NCI-H2107 treated with DMSO at 0.1 percent for 48 hours (cell line): ENCODE measurements at regions not wholly inside any gene's neighbourhood (a gene's known extent, or its start where the extent isn't known, plus 50 kb on each side); places are given as distances from the start of the nearest gene placed in this dataset.

Source experiments
- DNase-seq: peaks from one replicate; lab custom pipeline; 2025; ENCODE audit not compliant: unreplicated experiment; lab: John Stamatoyannopoulos, UW

DNA sequence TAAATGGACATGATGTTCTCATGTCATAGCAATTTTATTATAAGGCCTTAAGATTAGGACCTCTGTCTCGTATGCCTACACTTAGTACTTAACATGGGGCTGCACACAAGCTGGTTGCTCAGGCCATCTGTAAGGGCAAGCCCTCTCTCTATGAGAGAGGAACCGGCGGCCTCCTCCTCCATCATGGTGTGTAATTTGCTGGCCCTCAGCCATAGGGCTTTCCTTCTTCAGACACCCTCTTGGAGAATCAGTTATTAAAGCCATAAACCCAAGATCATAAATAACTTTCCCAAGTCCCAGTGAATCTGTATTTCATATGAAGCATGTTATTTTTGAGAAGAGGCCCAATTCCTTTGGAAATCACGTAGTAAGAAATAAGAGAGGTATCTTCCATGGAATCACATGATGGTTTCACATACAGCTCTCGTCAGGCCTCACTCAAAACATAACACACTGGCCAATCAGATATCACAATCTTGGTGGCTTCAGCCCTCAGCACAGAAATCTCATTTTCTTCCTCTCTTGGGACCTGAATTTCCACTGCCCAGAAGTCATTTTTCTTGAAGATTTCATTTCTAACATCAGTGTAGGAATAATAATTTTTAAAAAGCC lies 92.6 kb downstream of the RDH14 start:
- DNase-seq, result no peak

DNA sequence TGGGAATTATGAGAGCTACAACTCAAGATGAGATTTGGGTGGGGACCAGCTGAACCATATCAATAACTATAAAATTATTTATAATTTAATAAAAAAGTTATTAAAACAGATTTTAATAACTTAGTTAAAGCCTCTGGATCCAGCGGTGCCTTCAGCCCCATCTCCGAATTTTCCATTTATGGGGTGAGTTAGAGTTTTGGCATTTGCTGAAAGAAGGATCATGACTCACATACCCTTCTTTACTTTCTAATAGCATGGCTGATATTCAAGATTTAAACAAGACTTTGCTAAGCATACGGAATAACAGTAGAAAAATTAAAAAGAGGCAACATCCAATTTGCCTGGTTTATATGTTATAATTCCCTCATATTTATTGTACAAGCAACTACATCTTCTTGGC lies 94.5 kb downstream of the RDH14 start:
- no peak for DNase-seq

DNA sequence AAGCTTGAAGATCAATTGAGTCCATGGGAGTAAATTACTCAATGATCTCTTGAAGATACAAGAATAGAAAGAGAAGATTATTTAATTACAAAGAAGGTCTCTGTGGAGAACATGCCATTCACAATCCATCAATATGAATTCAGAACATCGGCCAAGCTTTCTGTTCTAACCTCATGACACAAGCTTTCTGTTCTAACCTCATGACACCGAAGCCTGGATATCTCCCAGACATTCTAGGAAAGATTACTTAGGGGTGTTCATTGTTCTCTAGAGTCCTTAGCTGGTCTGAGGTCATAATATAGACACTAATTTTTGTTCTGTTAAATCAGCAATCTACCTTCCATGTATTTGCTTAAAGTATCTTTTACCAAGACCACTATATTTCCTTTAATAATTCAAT lies 95.5 kb downstream of the RDH14 start:
- DNase-seq, result no peak

DNA sequence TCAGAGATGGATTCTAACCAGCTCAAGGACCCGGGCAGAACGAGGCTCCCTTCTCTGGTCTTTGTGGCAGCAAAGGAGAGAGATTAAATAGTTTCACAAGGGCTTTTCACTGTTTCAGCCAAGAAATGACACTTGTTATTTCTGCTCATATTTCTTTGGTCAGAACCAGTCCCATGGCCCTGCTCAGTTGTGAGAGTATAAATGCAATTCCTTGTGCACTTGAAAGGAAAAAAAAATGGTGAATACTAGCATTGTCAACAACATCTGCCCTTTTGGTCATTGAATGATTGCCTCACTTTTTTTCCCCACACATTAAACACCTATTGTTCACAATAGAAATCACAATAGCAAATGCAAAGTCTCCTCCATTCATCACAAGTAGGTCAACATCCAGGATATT lies 104.4 kb downstream of the RDH14 start:
- no peak for DNase-seq

DNA sequence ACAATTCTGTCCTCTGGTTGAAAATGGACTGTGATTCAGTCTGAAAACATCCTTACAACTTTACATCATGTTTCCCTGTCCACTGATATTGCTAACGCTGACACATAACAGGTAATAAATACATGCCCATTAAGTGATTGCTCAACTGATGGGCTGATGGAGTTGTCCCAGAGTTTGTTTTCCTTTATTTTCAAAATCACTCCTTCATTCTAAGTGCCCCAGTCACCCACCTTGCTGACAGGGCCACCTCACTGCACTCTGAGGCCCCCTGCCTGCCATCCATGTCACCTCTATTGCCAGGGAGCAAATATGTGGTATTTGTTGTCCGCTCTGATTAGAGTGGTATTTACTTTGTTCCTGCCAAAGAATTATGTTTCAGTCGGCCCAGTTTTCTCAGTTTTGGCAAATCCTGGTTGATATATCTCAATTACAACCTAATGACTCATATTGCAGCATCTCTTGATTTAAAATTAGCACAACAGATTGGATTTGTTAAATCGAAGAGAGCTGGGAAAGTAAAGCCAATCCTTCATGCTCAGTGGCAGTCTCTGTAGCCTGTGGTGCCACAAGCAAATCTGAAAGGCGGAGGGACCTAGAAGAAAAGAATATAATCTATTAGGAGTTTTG lies 105.1 kb downstream of the RDH14 start:
- no peak for DNase-seq

DNA sequence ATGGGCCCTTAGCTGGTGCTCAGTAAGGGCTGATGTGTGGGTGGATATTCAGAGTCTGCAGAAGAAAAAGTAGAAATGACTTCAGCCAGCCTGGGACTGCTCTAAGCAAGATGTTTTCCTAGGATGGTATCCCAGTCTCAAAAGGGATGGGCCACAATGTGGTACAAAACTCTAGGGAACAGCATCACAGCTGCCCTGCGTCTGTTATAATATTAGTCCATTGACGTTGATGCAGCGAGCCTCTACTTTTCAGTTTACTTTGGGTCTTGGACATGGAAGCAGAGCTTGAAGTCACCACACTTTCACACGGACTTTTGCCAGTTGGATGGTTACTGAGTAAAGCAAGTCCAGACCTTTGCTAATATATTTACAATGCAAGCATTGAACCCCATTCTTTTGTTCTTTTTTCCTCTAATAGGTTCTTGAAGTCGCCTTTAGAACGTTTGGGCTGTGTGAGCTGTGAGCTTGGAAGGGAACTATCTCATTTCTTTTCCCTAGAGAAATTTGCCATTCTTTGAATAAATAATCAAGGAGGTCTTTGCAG lies 105.7 kb downstream of the RDH14 start:
- DNase-seq, result no peak

DNA sequence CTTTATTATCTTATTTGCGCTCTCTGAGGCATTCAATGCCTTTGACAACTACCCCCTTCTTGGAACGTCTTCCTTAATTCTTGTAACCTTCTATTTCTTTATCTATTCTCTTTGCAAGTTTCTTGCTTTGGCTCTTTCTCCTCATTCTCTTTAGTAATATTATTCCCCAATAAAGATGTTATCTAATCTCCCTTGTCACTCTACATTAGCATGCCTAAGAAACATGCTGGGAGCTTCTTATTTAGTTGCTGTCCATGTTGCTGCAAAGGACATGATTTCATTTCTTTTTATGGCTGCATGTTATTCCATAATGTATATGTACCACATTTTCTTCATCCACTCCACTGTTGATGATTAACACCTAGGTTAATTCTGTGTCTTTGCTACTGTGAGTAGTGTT lies 113.7 kb downstream of the RDH14 start:
- no peak for DNase-seq

DNA sequence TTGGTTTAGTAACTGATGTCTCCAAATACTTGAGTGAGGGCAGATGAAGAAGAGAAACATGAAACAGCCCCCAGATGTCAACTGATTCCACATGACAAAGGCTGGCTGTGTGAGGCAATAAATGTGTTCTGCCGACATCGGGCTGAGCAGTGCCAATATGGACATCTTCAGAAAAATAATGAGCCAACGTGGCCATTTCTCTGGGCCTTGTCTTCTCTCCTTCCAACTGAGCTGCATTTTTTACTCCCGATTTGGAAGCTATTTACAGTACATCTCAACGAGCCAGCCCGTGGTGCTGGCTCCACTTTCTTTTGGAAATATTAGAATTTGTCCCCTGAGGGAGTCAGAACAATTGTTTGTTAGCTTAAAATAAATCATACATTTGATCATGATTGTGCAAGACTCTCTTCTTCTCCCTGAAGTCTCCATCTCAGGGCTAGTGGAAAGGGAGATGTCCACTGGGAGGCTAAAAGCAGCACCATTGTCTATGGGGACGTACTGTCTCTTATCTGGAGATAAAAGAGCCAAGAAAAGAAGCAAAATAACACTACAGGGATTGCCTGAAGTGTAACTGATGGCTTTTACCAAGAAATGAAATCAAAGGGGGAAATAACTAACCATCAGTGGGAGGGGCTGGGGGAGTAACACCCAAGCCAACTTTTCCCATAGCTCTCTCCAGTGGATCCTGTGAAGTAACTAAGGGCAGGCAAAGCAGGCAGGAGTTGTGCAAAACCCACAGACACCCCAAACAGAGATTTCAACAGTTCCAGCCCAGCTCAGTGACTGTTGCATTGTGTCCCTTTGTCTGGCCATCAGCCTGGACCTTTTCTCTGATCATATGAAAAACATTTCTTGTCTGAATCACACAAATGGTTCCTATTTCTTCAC lies 114.8 kb downstream of the RDH14 start:
- DNase-seq, result no peak

DNA sequence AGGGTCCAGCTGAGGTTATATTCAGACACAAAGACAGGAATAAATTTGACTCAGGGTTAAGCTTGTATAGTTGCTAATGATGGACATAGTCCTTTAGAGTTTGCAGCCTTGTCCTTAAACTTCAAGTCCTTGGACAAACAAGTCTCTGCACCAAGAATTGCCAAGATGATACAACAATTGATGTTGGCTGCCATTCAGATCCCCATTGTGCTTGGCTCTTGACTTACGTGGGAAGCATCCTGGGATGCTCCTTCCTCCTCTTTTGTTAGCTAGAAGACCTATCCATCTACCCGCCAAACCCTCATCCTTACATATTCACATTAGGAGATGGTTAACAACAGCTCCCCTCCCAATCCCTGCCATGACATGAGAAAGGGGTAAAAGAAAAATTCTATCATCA lies 115.6 kb downstream of the RDH14 start:
- no peak for DNase-seq

DNA sequence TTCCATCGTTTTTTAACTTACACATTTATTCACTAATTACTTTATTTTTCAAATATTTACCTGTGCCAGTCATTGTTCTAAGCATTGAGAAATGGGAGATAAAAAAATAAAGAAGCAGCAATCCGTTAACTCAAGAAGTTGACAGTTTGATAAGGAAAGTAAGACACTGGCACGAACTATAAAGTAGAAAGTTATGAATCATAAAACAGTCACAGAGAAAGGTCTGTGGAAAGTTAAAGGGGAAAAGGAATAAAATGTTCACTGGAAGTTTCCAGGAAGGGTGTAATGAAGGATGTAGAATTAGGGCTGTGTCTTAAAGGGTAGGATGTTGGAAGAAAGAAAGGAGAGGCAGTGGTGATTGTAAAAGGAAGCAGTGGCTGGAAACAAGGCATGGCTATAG lies 118.9 kb downstream of the RDH14 start:
- DNase-seq, result no peak

DNA sequence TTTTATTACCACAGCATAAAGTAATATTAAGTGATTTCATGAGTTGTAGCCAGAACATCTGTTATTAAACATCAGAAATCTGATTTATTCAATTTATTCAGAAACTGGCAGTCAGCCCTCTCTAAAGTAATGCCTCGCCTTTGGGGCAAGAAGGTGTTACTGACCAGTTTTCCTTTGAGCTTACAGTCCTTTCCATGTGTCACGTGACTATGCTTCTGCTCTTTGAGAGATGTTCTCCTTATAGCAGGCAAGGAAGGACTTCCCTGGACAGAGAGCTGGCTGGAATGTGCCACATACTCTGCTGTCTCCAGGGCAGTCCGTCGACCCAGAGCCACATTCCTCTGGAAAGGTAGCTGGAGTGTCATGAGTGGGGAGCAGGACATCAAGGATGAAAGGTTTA lies 119.7 kb downstream of the RDH14 start:
- no peak for DNase-seq

DNA sequence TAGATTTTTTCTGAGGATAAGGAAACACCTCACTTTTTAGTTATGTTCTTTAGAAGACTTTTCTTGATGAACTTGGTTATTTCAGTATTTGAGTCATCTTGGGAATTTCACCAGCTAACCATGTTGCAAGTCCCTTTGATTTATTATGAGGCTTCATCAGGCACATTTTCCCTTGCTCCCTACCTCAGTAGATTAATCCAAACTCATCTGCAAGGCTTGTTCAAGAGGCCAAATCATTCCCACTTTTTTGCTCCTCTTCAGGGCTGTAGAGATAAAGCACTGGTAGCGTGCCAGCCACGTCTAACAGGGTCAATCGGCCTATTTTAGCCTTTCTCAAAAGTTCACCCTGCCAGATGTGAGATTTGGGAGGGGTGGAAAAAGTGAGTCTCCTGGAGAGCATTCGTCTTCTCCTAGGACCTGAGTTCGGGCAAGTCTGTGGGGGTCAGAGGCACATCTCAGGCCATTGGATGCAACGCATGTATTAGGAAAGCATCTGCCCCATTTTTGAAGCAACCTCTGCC lies 120.3 kb downstream of the RDH14 start:
- no peak for DNase-seq

DNA sequence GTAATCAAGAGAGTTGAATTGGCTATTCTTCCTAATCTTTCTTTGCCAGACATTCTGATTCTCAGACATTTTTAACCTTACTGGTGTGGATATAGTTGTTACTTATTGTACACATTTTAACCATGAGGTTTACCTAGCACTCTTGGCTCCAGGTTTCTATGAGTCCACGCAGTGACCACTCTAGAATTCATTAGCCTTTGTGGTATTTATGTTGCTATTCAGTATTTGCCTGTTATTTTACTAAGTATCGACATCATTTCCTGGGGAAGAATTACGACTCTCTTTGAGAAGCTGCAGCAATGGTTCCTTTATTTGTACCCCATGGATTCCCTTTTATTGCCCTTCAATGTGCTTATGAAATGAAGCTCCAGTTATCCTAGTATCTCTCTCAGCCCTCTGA lies 120.7 kb downstream of the RDH14 start:
- no peak for DNase-seq

DNA sequence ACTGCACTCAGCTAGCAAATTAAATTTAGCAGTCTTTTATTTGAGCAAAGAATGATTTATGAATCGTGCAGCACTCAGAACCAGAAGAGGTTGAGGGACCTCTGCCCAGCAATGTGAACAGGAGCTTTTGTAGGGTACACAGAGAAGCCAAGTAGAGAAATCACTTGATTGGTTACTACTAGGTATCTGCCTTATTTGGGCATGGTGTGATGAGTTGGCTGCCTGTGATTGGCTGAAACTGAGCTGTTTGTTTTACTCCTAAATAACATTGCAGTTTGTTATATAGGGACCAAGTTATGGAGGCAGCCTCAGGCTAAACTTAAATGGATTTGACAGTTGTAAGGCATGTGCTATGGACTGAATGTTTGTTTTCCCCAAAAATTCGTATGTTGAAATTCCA lies 122.5 kb downstream of the RDH14 start:
- no peak for DNase-seq

DNA sequence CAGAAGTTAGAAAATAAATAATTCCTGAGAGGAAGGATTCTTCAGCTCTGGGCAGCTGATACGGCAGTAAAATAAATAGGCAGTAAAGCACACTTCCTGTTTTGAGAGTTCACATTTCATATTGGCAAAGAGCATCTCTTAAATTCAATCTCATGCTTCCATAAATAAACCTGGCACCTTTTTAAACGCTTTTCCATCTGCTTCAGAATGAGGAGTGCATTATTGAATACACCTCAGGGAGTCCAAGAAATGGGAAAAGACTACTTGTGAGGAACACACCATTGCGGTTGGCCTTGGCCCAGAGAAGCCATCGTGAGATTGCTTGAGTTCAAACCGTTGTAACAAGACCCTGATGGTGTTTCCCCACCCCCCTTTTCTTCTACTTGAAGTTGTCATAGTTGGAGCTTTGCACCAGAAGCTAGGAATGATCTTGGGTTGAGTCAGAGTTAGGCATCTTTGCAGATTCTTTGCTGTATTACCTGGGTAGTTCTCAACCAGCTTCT lies 123.9 kb downstream of the RDH14 start:
- DNase-seq, result no peak

DNA sequence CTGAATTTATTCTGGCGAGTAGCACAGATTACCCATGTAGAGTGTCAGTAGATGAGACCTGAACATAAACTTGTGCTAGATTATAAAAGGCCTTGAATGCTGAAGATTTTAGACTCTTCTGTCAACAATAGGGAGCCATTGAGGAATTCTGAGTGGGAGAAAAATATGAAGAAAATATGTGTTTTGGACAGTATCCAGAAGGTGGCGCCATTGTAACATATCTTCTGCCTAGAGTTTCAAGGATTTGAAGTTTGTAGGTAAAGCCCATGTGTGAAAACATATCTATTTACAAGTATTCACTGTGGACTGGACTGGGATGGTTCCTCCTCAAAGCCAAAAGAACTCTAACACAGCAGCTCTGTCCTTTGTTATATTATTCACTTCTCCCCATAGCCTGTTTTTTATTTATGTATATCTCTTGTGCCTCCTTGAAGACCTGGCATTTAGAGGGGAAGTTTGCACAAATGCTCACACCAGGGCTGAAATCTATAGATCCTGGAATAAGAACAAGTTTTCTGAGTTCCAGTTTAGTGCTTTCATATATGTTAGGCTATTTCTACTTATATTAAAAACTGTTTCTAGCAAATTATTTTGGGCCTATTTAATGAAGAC lies 124.9 kb downstream of the RDH14 start:
- DNase-seq, result no peak

DNA sequence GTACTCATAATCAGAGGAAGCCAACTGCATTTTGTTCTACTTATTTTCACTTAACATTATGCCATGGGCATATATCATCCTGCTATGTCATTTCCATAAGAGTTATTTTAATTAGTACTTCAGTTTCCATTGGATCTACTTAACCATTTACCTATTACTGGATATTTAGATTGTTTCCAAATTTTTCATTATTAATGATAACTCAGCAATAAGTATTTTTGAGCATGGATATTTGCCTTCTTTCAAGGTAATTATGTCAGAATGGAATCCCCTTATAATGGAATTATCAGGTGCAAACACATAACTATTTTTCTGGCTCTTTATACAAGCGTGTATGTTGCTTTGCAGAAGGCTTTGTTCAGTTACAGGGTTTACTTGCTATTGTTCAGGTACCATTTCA lies 126.6 kb downstream of the RDH14 start:
- no peak for DNase-seq

DNA sequence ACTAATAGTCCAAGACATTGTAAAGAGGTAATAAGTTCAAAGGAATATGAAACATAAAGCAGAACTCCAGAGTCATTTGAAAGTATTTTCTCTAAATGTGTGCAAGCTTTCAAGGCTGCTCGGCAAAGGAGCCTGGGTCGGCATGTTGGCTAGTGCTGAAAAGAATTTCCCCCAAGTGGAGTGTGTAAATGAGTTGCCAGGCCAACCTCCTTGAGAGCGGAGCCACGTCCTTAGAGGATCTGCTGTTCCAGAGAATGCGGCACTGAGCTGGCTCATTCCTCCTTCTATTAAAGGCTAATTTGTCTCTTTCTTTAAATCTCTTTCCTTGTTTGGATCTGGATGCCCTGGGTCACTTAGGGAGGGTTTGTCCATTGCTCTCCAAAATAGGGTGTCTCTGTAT lies 127.5 kb downstream of the RDH14 start:
- DNase-seq, result no peak

DNA sequence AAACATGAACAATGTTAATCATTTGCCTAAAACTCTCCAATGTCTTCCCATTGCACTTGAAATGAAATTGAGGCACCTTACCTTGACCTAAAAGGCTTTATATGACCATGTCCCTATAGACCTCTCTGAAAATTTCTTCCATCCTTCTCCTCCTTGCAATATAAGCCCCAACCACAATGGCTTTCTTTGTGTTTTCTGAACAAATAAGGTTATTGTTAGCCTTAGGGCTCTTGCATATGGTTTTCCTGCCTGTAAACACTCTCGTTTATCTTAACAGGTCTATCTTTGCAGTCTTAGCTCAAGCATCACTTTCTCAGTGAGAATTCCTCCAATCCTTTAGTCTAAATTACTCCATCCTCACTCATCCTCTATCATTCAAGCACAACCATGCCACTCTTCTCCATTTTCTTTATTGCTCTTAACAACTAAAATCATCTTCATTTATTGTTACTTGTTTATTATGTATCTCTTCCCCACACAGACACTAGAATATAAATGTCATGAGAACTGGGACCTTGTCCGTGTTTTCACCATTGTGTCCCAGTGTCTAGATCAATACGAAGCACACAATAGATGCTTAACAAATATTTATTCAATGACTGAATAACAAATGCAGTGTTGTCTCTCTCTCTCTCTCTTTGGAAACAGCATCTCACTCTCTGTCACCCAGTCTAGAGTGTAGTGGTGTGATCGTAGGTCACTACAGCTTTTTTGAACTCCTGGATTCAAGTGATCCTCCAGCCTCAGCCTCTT lies 129.3 kb downstream of the RDH14 start:
- DNase-seq, result no peak

DNA sequence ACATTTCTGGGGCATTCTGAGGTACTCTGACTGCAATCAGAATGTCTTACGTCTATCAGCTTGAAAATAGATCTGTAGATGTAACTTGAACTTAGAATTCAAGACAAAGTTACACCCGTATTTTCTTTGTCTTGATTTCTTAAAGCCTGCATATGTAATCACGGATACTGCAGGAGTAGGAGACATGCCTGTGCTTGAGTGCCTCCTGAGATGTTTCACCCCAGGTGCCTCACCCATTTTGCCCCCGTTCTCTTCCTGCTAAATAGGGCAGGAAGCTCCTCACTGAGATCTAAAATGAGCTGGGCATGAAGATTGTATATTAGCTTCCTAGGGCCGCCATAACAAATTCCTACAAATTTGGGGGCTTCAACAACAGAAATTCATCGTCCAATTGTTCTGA lies 131.9 kb downstream of the RDH14 start:
- DNase-seq, result no peak
